ENCODE measurements at regions not wholly inside any gene's neighbourhood (a gene's known extent, or its start where the extent isn't known, plus 50 kb on each side); places are given as distances from the start of the nearest gene placed in this dataset.

DNA sequence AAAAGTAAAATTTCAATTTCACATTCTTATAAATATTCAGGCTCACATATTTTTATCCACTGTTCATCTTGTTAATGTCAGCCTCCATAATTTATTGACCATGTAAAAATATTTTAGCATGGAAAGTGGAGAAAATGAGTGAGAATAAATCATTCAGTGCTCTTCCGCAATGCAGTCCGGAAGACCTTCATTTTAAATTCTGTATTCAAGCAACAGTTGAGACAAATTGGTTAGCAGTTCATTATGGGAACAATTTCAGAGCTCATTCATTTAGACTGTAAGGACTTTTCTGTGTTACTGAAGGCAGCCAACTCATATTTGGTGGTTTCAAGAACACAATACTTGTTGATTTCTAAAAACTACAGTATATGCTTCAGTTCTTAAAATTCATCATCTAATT is 97.8 kb downstream of the TYW3 start:
- Histone ChIP-seq H3K4me1 (ENCODE audit: control insufficient read depth in 2 of 2, insufficient read depth in 2 of 2, low read length in 2 of 2) (no peaks in the 10 kb centered on the region), H2AFZ (ENCODE audit: insufficient read depth, low read depth, low read length, poor library complexity, severe bottlenecking) (no peak overlapping the region), H3K4me3 (ENCODE audit: control extremely low read depth in 1 of 5, extremely low read depth in 1 of 5, insufficient read depth in 1 of 5, low read depth in 2 of 5, low read length in 4 of 5) (no peak overlapping the region), H4K20me1 (ENCODE audit: control insufficient read depth, insufficient read depth, low read length, poor library complexity, severe bottlenecking) (no peaks in the 10 kb centered on the region), H3K27ac (ENCODE audit: low read length in 2 of 2) (no peak overlapping the region), H3K9me3 (ENCODE audit: control extremely low read depth in 1 of 3, control insufficient read depth in 2 of 3, insufficient read depth in 1 of 3, low read length in 2 of 3) (no peaks in the 10 kb centered on the region), H3K36me3 (replicated peaks in 1 of 2; ENCODE audit: control extremely low read depth in 1 of 2, control insufficient read depth in 1 of 2, extremely low read depth in 1 of 2, insufficient read depth in 2 of 2, low read length in 1 of 2) (no peaks in the 10 kb centered on the region), H3K4me2 (replicated peaks; ENCODE audit: low read depth, low read length, poor library complexity, severe bottlenecking) (no peak overlapping the region), H3K9ac (ENCODE audit: low read length) (no peak overlapping the region), H3K79me2 (ENCODE audit: control insufficient read depth, insufficient read depth, low read length) (no peaks in the 10 kb centered on the region), H3K27me3 (replicated peaks in 1 of 4; ENCODE audit: control extremely low read depth in 1 of 4, control insufficient read depth in 3 of 4, insufficient read depth in 4 of 4, low read length in 3 of 4) (no peaks in the 10 kb centered on the region)
- Mint-ChIP-seq H3K4me1 (no peaks in the 10 kb centered on the region), H3K27ac (no peak overlapping the region), H3K27me3 (no peaks in the 10 kb centered on the region), H3K9me3 (ENCODE audit: insufficient read depth) (no peaks in the 10 kb centered on the region), H3K4me3 (no peak overlapping the region)
- CTCF ChIA-PET, result no interaction called here
- no peak for ATAC-seq (ENCODE audit: low read depth)
- POLR2A ChIA-PET, result no interaction called here
- no peak for DNase-seq
- WGBS (ENCODE audit: insufficient coverage), result 100% methylated on average over 2 of the region's 2 CpGs
- intact Hi-C loops (cut with micrococcal nuclease), result no loop called here
- TF ChIP-seq, protein P1, sequence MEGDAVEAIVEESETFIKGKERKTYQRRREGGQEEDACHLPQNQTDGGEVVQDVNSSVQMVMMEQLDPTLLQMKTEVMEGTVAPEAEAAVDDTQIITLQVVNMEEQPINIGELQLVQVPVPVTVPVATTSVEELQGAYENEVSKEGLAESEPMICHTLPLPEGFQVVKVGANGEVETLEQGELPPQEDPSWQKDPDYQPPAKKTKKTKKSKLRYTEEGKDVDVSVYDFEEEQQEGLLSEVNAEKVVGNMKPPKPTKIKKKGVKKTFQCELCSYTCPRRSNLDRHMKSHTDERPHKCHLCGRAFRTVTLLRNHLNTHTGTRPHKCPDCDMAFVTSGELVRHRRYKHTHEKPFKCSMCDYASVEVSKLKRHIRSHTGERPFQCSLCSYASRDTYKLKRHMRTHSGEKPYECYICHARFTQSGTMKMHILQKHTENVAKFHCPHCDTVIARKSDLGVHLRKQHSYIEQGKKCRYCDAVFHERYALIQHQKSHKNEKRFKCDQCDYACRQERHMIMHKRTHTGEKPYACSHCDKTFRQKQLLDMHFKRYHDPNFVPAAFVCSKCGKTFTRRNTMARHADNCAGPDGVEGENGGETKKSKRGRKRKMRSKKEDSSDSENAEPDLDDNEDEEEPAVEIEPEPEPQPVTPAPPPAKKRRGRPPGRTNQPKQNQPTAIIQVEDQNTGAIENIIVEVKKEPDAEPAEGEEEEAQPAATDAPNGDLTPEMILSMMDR (IDR thresholded peaks at IDR 0.05), result no peak
- TF ChIP-seq EZH2 (IDR thresholded peaks at IDR 0.05; ENCODE audit: borderline replicate concordance, insufficient read depth, low read depth, low read length, poor library complexity, severe bottlenecking), result no peak

GRCh38 chr1:74834261-74834660 is 101.3 kb downstream of the TYW3 start:
- Histone ChIP-seq H3K36me3 (replicated peaks in 1 of 2; ENCODE audit: control extremely low read depth in 1 of 2, control insufficient read depth in 1 of 2, extremely low read depth in 1 of 2, insufficient read depth in 2 of 2, low read length in 1 of 2) (no peaks in the 10 kb centered on the region), H3K9ac (ENCODE audit: low read length) (no peak overlapping the region), H3K4me1 (ENCODE audit: control insufficient read depth in 2 of 2, insufficient read depth in 2 of 2, low read length in 2 of 2) (no peaks in the 10 kb centered on the region), H3K9me3 (ENCODE audit: control extremely low read depth in 1 of 3, control insufficient read depth in 2 of 3, insufficient read depth in 1 of 3, low read length in 2 of 3) (no peaks in the 10 kb centered on the region), H3K4me2 (replicated peaks; ENCODE audit: low read depth, low read length, poor library complexity, severe bottlenecking) (no peak overlapping the region), H3K4me3 (ENCODE audit: control extremely low read depth in 1 of 5, extremely low read depth in 1 of 5, insufficient read depth in 1 of 5, low read depth in 2 of 5, low read length in 4 of 5) (no peak overlapping the region), H3K27ac (ENCODE audit: low read length in 2 of 2) (no peak overlapping the region), H3K27me3 (replicated peaks in 1 of 4; ENCODE audit: control extremely low read depth in 1 of 4, control insufficient read depth in 3 of 4, insufficient read depth in 4 of 4, low read length in 3 of 4) (no peaks in the 10 kb centered on the region), H4K20me1 (ENCODE audit: control insufficient read depth, insufficient read depth, low read length, poor library complexity, severe bottlenecking) (no peaks in the 10 kb centered on the region), H2AFZ (ENCODE audit: insufficient read depth, low read depth, low read length, poor library complexity, severe bottlenecking) (no peak overlapping the region), H3K79me2 (ENCODE audit: control insufficient read depth, insufficient read depth, low read length) (no peaks in the 10 kb centered on the region)
- Mint-ChIP-seq H3K27ac (no peak overlapping the region), H3K4me3 (no peak overlapping the region), H3K4me1 (no peaks in the 10 kb centered on the region), H3K27me3 (no peaks in the 10 kb centered on the region), H3K9me3 (ENCODE audit: insufficient read depth) (no peaks in the 10 kb centered on the region)
- CTCF ChIA-PET, result no interaction called here
- ATAC-seq (ENCODE audit: low read depth), result no peak
- intact Hi-C loops (cut with micrococcal nuclease), result no loop called here
- POLR2A ChIA-PET, result no interaction called here
- TF ChIP-seq, protein P1 (IDR thresholded peaks at IDR 0.05), result no peak
- TF ChIP-seq EZH2 (IDR thresholded peaks at IDR 0.05; ENCODE audit: borderline replicate concordance, insufficient read depth, low read depth, low read length, poor library complexity, severe bottlenecking), result no peak
- no peak for DNase-seq

Measured in B cell (primary cell).